ENCODE measurements at regions not wholly inside any gene's neighbourhood (a gene's known extent, or its start where the extent isn't known, plus 50 kb on each side); places are given as distances from the start of the nearest gene placed in this dataset.

GRCh38 chr2:55973673-55974072 is 50.1 kb upstream of the EFEMP1 start:
- Histone ChIP-seq H3K27me3 (no peaks in the 10 kb centered on the region), H3K27ac (no peak overlapping the region), H3K36me3 (no peaks in the 10 kb centered on the region), H3K9me3 (no peaks in the 10 kb centered on the region), H3K4me3 (no peak overlapping the region), H3K4me1 (no peaks in the 10 kb centered on the region)
- in situ Hi-C loops (cut with MboI; ENCODE audit: low pct_ligation_motif_present in 1 of 4, low pct_unique_long_range_greater_than_20kb in 1 of 4, low sequenced_read_pairs in 3 of 4) (loop anchor here in 3 of 4 donors (25.0 kb wide), 1 partner anchor 211 kb away; no protein-coding TSS in a partner anchor), intact Hi-C loops (cut with DNase I; ENCODE audit: low total_unique reads) (no loop called here)
- no peak for DNase-seq
- TF ChIP-seq EP300 (IDR thresholded peaks at IDR 0.05; ENCODE audit: low read depth), result no peak
- TF ChIP-seq POLR2AphosphoS5 (IDR thresholded peaks at IDR 0.05), result no peak
- no peak for TF ChIP-seq POLR2A (IDR thresholded peaks at IDR 0.05)
- TF ChIP-seq CTCF (IDR thresholded peaks at IDR 0.05), result no peak
- WGBS, 2 donors (ENCODE audit: low coverage in 1 of 2), result 96% methylated on average over 1 of the region's 1 CpG; no CpG with 5 or more reads in 1 of the 2 donors

GRCh38 chr2:55976681-55977080 is 53.1 kb upstream of the EFEMP1 start:
- Histone ChIP-seq H3K4me1 (no peaks in the 10 kb centered on the region), H3K4me3 (no peak overlapping the region), H3K36me3 (no peaks in the 10 kb centered on the region), H3K27me3 (no peaks in the 10 kb centered on the region), H3K9me3 (peaks cover 0 to 5% of the 10 kb centered on the region in 2 donors), H3K27ac (no peak overlapping the region)
- intact Hi-C loops (cut with DNase I; ENCODE audit: low total_unique reads), result no loop called here
- in situ Hi-C loops (cut with MboI; ENCODE audit: low pct_ligation_motif_present in 1 of 4, low pct_unique_long_range_greater_than_20kb in 1 of 4, low sequenced_read_pairs in 3 of 4), result no loop called here
- no peak for DNase-seq
- no peak for TF ChIP-seq EP300 (IDR thresholded peaks at IDR 0.05; ENCODE audit: low read depth)
- TF ChIP-seq CTCF (IDR thresholded peaks at IDR 0.05), result no peak
- no peak for TF ChIP-seq POLR2AphosphoS5 (IDR thresholded peaks at IDR 0.05)
- TF ChIP-seq POLR2A (IDR thresholded peaks at IDR 0.05), result no peak

- Histone ChIP-seq H3K36me3 (no peaks in the 10 kb centered on the region), H3K4me3 (no peak overlapping the region), H3K27me3 (no peaks in the 10 kb centered on the region), H3K4me1 (no peaks in the 10 kb centered on the region), H3K27ac (no peak overlapping the region), H3K9me3 (no peaks in the 10 kb centered on the region)
- intact Hi-C loops (cut with DNase I; ENCODE audit: low total_unique reads) (no loop called here), in situ Hi-C loops (cut with MboI; ENCODE audit: low pct_ligation_motif_present in 1 of 4, low pct_unique_long_range_greater_than_20kb in 1 of 4, low sequenced_read_pairs in 3 of 4) (no loop called here)
- WGBS, 2 donors (ENCODE audit: low coverage in 1 of 2), result 58 to 86% methylated on average over 1 of the region's 1 CpG
- no peak for TF ChIP-seq POLR2A (IDR thresholded peaks at IDR 0.05)
- no peak for TF ChIP-seq CTCF (IDR thresholded peaks at IDR 0.05)
- TF ChIP-seq POLR2AphosphoS5 (IDR thresholded peaks at IDR 0.05), result no peak
- TF ChIP-seq EP300 (IDR thresholded peaks at IDR 0.05; ENCODE audit: low read depth), result no peak
- DNase-seq, result no peak
Observed at GRCh38 chr2:55985406-55985805, 61.8 kb upstream of the EFEMP1 start.

- no peaks in the 10 kb centered on the region for H3K9me3 ChIP-seq
- no peaks in the 10 kb centered on the region for H3K27me3 ChIP-seq
- no peak overlapping the region for H3K27ac ChIP-seq
- intact Hi-C loops (cut with DNase I; ENCODE audit: low total_unique reads) (no loop called here), in situ Hi-C loops (cut with MboI; ENCODE audit: low pct_ligation_motif_present in 1 of 4, low pct_unique_long_range_greater_than_20kb in 1 of 4, low sequenced_read_pairs in 3 of 4) (no loop called here)
- TF ChIP-seq CTCF (IDR thresholded peaks at IDR 0.05) (no peak), EP300 (IDR thresholded peaks at IDR 0.05; ENCODE audit: low read depth) (no peak), POLR2A (IDR thresholded peaks at IDR 0.05) (no peak), POLR2AphosphoS5 (IDR thresholded peaks at IDR 0.05) (no peak)
- 82% methylated on average over 2 of the region's 2 CpGs; no CpG with 5 or more reads in 1 of the 2 donors for WGBS, 2 donors (ENCODE audit: low coverage in 1 of 2)
- H3K36me3 ChIP-seq, result no peaks in the 10 kb centered on the region
- H3K4me1 ChIP-seq, result no peaks in the 10 kb centered on the region
- no peak for DNase-seq
- H3K4me3 ChIP-seq, result no peak overlapping the region
Observed at GRCh38 chr2:55986001-55986400, 62.4 kb upstream of the EFEMP1 start.

Data from transverse colon (tissue), 4 donors.